Memory B cell (primary cell): ENCODE measurements at regions not wholly inside any gene's neighbourhood (a gene's known extent, or its start where the extent isn't known, plus 50 kb on each side); places are given as distances from the start of the nearest gene placed in this dataset.
"Not testable (repeated sequence)": the region's sequence is repeated elsewhere in the genome, so short reads cannot be mapped to it uniquely, and the experiment has no call there.

ENCODE experiments used
- ATAC-seq: fragments of 150-1000 bp; cut with Tn5 transposase; 2 replicates; pipeline ENCODE4 v1.10.0; 2021; ENCODE audit warnings: low read depth, mild to moderate bottlenecking, moderate library complexity
- DNase-seq, 2 donors: peaks; one replicate each; pipeline ENCODE4 v3.0.0; 2022; ENCODE audit warnings: low spot score in 2 of 2
- H3K27ac Mint-ChIP-seq: one replicate; pipeline ENCODE4 v1.8.0; 2022; ENCODE audit warnings: mild to moderate bottlenecking, moderate library complexity, mixed read lengths
- H3K27me3 Mint-ChIP-seq: one replicate; pipeline ENCODE4 v1.8.0; 2022; ENCODE audit warnings: mixed read lengths
- H3K36me3 Mint-ChIP-seq: one replicate; pipeline ENCODE4 v1.8.0; 2022; ENCODE audit warnings: mild to moderate bottlenecking, mixed read lengths
- H3K4me1 Mint-ChIP-seq: one replicate; pipeline ENCODE4 v1.8.0; 2022; ENCODE audit warnings: mixed read lengths
- H3K4me3 Mint-ChIP-seq: one replicate; pipeline ENCODE4 v1.8.0; 2022; ENCODE audit warnings: mild to moderate bottlenecking, moderate library complexity, mixed read lengths
- H3K9me3 Mint-ChIP-seq: one replicate; pipeline ENCODE4 v1.8.0; 2022; ENCODE audit warnings: mixed read lengths

DNA sequence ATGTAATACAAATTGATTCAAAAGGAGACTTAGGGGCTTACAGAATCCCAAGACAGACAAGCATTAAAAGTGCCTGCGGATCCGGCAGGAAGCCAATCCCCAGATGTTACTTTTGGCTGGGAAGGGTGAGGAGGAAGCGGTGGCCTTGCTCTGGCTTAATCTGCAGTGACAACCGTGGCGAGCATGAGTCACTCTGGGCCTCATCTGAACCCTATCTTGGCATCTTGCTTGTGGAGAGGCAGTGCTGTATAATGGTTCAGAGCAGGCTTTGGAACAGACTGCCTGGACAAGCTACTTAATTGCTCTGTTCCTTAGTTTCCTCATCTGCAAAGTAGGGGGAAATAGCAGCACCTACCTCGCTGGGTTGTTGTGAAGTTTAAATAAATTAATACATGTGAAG, 74.1 kb downstream of the XCL2 start:
- H3K36me3 Mint-ChIP-seq = no peaks in the 10 kb centered on the region
- H3K27me3 Mint-ChIP-seq = no peaks in the 10 kb centered on the region
- DNase-seq (no peak), ATAC-seq (no peak)
- peaks cover 3% of the 10 kb centered on the region for H3K9me3 Mint-ChIP-seq
- no peak overlapping the region for H3K27ac Mint-ChIP-seq
- H3K4me3 Mint-ChIP-seq = no peak overlapping the region
- H3K4me1 Mint-ChIP-seq = peaks cover 10% of the 10 kb centered on the region

DNA sequence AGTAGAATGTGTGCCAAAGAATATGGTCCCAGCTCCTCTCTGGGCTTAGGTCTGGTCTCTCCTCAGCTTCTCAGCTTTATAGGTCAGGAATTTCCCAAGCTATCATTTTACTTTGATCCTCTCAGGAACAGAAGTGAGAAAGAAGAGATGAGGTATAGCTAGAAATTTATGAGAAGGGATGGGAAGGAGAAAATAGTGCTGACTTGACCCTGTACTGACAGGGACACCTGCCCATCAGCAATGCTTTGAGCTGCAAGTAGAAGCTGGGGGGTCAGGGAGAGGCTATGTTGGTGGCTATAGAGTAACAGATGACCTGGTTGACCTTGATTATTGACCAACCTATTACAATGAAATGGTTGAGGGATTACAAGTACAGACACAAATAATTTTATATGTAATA, 75.0 kb downstream of the XCL2 start:
- Mint-ChIP-seq H3K27me3 (no peaks in the 10 kb centered on the region), H3K9me3 (peaks cover 3% of the 10 kb centered on the region), H3K36me3 (no peaks in the 10 kb centered on the region), H3K4me1 (peaks cover 10% of the 10 kb centered on the region), H3K4me3 (no peak overlapping the region), H3K27ac (no peak overlapping the region)
- ATAC-seq (no peak), DNase-seq (no peak)

DNA sequence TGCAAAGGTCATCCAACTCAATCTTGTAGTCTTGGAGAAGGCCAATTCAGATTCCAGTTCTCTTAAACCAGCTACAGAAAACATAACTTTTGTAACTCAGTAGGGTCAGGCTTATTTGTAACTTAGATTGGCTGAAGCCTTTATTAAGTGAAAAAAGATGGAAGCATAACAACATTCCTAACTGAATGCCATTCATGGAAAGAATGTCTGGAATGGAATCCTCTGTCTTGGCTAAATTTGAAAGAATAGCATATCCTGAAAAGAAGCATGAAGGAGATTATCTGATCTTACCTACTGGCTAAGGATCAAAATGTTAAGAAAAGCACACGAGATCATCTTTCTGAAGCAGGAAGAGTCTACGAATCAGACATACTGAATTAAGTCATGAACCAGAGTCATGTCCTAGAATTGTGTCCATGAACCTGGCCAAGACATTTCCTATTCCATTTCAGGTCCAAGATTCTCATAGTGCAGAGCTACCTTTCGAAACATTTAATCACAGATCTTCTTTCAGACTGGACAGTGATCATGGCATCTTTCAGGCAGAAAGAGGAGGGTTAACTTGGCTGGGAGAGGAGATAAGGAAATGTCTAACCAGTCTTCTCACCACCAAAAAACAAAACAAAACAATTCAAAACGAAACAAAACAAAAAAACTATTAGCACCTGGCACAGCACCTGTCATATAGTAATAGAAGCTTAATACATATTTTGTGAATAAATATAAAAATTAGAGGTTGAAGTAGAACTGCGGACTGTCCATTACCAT, 75.6 kb downstream of the XCL2 start:
- ATAC-seq (no peak), DNase-seq (no peak)
- Mint-ChIP-seq H3K36me3 (no peaks in the 10 kb centered on the region), H3K4me1 (peaks cover 10% of the 10 kb centered on the region), H3K9me3 (peaks cover 1% of the 10 kb centered on the region), H3K4me3 (no peak overlapping the region), H3K27ac (no peak overlapping the region), H3K27me3 (peaks cover 3% of the 10 kb centered on the region)

DNA sequence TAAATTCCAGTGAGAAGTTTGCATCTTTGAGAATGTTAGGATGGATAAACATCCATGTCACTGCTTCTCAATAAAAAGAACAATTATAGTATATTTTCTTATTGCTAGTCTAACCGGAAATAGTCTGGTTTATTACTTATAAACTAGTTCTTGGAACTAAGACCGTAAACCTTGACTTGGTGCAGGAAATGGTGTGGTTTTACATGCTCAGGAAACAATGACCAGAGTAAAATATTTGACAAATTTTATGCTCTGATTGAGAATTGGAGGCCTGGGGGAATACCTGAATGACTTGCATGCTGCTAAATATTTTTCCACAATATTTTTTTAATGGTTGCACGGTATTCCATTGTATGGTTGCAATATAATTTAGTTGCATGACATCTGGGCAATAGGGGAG, 76.3 kb downstream of the XCL2 start:
- DNase-seq = no peak
- Mint-ChIP-seq H3K36me3 (no peaks in the 10 kb centered on the region), H3K4me3 (no peak overlapping the region), H3K9me3 (no peaks in the 10 kb centered on the region), H3K27ac (no peak overlapping the region), H3K27me3 (peaks cover 3% of the 10 kb centered on the region), H3K4me1 (peaks cover 10% of the 10 kb centered on the region)
- no peak for ATAC-seq

DNA sequence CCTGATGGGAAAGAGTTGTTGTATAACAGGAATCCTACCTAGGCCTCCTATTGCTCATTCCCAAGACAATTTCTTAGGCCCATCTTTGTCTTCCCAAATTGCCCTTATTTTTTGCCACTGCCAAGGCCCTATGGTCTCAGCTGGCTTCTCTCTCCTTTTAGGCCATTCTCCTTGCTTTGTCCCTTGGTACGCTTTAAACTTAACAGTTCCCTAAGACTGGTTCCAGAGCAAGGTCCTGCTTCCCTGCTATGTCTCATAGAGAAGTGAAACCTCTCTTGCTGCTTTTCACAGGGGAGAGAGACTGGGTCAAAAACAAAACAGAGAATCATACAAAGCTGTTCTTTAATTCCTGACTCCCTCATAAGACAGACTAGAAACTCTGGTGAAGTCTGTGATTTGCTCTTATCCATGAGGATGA, 77.1 kb downstream of the XCL2 start:
- no peak for DNase-seq
- Mint-ChIP-seq H3K4me1 (peaks cover 10% of the 10 kb centered on the region), H3K4me3 (no peak overlapping the region), H3K27me3 (peaks cover 6% of the 10 kb centered on the region), H3K36me3 (peaks cover under 1% of the 10 kb centered on the region), H3K27ac (no peak overlapping the region), H3K9me3 (peaks cover 2% of the 10 kb centered on the region)
- ATAC-seq = peak; percentile 46

DNA sequence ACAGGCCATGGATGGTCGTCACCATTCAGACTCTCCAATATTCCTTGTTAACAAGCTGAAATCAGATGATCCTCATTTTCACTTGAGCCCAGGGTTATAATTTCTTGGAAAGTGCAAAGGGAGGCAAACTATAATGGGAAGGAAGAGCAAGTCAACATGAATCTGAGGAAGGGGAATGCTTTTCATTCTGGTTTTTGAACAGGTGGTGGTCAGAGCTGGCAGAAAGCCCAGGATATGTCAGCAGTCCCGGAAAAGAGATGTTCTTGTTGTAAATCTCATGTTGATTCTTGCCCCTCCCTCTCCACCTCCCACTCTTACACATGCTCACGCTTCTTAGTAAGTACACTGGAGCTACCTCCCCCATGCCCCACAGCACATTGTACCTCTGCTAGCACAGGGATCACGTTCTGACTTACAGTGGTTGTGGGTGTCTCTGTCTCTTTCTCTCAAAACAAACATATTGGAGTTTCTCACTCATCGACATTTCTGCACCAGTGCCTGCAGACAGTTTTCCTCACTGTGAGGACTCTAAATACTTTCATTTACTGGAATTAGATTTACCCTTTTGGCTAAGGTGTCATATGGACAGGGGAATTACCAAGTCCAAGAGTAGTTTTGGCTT, 77.6 kb downstream of the XCL2 start:
- DNase-seq (no peak), ATAC-seq (no peak)
- no peak overlapping the region for H3K4me3 Mint-ChIP-seq
- peaks cover 10% of the 10 kb centered on the region for H3K4me1 Mint-ChIP-seq
- peaks cover 7% of the 10 kb centered on the region for H3K9me3 Mint-ChIP-seq
- peak overlapping the region; percentile 15 for H3K27ac Mint-ChIP-seq
- H3K27me3 Mint-ChIP-seq = peaks cover 8% of the 10 kb centered on the region
- peaks cover 5% of the 10 kb centered on the region for H3K36me3 Mint-ChIP-seq

DNA sequence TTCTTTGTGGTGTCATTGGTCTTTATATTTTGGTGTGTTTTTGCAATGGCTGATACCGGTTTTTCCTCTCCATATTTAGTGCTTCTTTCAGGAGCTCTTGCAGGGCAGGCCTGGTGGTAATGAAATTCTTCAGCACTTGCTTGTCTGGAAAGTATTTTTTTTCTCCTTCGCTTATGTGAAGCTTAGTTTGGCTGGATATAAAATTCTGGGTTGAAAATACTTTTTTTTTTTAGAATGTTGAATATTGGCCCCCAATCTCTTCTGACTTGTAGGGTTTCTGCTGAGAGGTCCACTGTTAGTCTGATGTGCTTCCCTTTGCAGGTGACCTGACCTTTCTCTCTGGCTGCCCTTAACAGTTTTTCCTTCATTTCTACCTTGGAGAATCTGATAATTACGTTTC, 82.7 kb downstream of the XCL2 start:
- H3K27ac Mint-ChIP-seq, DNase-seq, H3K4me3 Mint-ChIP-seq, ATAC-seq, H3K36me3 Mint-ChIP-seq, H3K4me1 Mint-ChIP-seq: not testable (repeated sequence)
- H3K9me3 Mint-ChIP-seq = peaks cover 17% of the 10 kb centered on the region
- H3K27me3 Mint-ChIP-seq = peaks cover 17% of the 10 kb centered on the region

DNA sequence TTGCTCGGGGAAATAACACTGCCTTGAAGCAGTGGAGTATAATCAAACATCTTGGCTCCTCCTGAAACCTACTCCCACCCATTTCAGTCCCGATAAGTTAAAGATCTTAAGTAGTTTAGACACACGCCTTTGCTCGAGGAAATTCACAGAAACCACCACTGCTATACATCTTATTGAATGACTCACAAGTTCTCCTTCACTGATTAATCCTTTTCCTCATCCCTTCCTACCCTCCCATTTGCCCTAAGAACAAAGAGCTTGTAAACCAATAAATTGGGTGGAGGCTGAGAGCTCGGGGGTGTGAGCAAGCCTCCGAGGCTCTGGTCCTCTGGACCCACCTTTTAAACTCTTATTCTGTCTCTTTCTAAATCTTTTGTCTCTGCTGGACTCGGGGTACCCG, 86.5 kb downstream of the XCL2 start:
- not testable (repeated sequence) for H3K4me1 Mint-ChIP-seq, H3K27ac Mint-ChIP-seq, H3K36me3 Mint-ChIP-seq, DNase-seq, H3K4me3 Mint-ChIP-seq, ATAC-seq
- H3K27me3 Mint-ChIP-seq = peaks cover 14% of the 10 kb centered on the region
- peaks cover 17% of the 10 kb centered on the region for H3K9me3 Mint-ChIP-seq

DNA sequence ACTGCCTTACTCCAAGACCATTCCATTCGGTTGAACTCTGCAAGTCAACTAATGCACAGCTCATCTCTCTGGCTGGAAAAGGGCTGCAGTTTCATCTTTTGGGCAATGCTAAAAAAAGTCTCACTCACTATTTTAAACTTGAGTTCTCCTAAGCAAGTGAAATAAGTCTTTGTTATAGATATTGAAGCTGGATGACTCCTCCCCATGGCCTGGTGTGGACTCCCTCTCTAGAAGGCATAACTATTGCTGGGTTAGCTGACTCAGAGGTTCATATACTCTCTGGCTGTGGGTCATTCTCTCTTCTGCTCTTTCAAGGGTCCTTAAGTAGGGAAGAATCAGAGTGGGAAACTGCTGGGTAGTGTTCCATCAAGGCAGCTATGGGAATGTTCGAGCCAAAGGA, 88.0 kb downstream of the XCL2 start:
- H3K4me3 Mint-ChIP-seq = no peak overlapping the region
- no peaks in the 10 kb centered on the region for H3K4me1 Mint-ChIP-seq
- no peak overlapping the region for H3K27ac Mint-ChIP-seq
- ATAC-seq (no peak), DNase-seq (no peak)
- peaks cover 7% of the 10 kb centered on the region for H3K27me3 Mint-ChIP-seq
- peaks cover 2% of the 10 kb centered on the region for H3K36me3 Mint-ChIP-seq
- H3K9me3 Mint-ChIP-seq = peaks cover 14% of the 10 kb centered on the region

DNA sequence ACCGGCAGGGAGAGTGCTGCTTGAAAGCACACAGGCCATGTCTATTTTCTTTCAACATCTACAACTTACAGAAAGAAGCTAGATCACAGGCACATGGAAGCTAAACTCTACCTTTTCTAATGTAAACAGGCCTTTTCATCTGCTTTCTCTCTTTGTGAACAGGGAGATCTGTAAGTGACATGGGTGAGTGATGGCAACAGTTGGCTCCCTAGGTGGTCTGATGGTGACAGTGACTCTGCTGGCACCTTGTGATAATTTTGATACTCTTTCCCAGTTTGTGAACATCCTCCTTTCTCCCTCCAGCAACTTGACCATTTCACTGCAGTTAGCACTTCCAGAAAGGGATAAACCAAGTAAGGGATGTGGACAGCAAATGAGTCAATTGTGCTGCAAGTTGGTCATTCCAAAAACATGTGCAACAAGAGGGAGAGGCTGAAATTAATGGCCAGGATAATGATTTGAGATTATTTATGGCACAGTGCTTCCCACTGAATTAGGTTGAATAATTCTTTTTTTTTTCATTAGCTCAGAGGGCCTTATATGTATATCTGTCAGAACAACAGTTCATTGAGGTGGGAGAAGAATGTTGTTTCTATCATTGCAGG, 89.5 kb downstream of the XCL2 start:
- no peaks in the 10 kb centered on the region for H3K36me3 Mint-ChIP-seq
- no peaks in the 10 kb centered on the region for H3K4me1 Mint-ChIP-seq
- H3K27me3 Mint-ChIP-seq = peaks cover 2% of the 10 kb centered on the region
- no peak for ATAC-seq
- H3K4me3 Mint-ChIP-seq = no peak overlapping the region
- H3K9me3 Mint-ChIP-seq = peaks cover 11% of the 10 kb centered on the region
- no peak for DNase-seq
- no peak overlapping the region for H3K27ac Mint-ChIP-seq

DNA sequence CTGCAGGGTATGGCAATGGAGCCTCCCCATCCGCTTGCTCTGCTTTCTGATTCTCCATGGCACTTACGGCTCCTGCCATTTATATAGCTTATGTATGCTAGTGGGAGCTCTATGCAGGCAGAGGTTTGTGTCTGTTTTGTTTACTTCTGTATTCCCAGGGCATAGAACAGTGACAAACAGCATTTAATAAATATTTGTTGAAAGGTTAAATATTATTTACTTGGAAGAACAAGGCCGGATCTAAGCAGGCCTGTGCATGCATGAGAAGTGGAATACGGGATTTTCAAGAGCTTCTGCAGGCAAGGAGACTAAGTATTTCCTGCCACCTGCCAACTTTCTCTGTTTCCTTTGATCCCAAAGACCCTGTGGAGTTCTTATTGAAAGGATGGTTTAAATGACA, 90.7 kb downstream of the XCL2 start:
- Mint-ChIP-seq H3K4me3 (no peak overlapping the region), H3K9me3 (peaks cover 9% of the 10 kb centered on the region), H3K27ac (no peak overlapping the region), H3K27me3 (peaks cover 6% of the 10 kb centered on the region), H3K4me1 (no peaks in the 10 kb centered on the region), H3K36me3 (no peaks in the 10 kb centered on the region)
- DNase-seq (no peak), ATAC-seq (no peak)

DNA sequence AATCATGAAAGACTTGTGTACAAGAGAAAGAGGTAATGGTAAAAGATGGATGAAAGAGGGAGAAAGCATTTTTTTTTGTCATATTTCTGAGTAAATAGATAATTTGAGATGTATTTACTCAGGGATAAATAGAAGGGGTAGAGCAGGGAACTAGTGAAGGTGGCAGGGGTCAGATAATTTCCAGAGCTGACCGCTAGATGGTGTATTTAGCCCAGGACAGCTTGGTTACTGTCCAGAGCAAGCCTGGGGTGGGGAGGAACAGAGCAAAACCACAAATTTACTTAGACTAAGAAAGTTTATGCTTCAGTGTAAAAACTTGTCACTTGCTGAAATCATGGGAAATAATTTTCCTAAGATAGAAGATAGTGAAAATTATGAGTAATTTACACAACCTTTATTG, 91.5 kb downstream of the XCL2 start:
- DNase-seq = no peak
- no peaks in the 10 kb centered on the region for H3K36me3 Mint-ChIP-seq
- H3K4me3 Mint-ChIP-seq = no peak overlapping the region
- no peak for ATAC-seq
- peaks cover 9% of the 10 kb centered on the region for H3K9me3 Mint-ChIP-seq
- no peaks in the 10 kb centered on the region for H3K4me1 Mint-ChIP-seq
- H3K27me3 Mint-ChIP-seq = peaks cover 5% of the 10 kb centered on the region
- H3K27ac Mint-ChIP-seq = no peak overlapping the region

DNA sequence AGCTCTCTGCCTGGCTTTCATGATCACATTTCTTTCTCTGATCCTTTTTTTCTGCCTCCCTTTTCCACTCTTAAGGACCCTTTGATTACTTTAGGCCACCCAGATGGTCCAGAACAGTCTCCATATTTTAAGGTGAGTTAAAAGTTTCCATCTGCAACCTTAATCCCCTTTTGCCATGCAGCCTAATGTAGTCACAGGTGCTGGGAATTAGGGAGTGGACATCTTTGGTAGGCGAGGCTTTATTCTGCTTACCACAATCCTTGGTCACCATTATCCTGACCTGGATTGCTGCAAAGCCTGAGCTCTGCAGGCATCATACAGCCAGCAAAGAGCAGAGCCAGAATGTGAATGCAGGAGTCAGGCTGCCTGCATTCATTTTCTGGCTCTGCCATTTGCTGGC, 95.9 kb downstream of the XCL2 start:
- Mint-ChIP-seq H3K4me1 (no peaks in the 10 kb centered on the region), H3K9me3 (peaks cover 6% of the 10 kb centered on the region), H3K4me3 (no peak overlapping the region), H3K27me3 (peaks cover 7% of the 10 kb centered on the region), H3K27ac (no peak overlapping the region), H3K36me3 (no peaks in the 10 kb centered on the region)
- DNase-seq = no peak
- no peak for ATAC-seq

DNA sequence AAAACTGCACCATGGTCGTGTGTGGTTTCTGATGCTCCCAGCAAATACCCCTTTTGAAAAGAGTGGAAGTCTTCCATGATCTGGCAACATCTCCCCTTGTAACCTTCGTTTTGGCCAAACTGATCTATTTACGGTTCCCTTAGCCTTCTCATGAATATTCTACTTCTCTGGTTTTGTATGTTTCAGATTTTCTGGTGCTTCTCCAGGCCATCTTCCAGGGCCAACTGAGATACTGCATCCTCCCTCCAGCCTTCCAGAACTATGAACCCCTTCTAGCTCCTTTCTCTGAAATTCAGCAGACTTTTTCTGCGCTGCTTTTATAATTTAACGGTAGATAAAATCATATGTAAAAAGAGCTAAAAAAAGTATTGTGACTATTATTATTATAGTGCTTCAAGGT, 97.7 kb downstream of the XCL2 start:
- Mint-ChIP-seq H3K4me1 (no peaks in the 10 kb centered on the region), H3K36me3 (no peaks in the 10 kb centered on the region), H3K9me3 (no peaks in the 10 kb centered on the region), H3K27me3 (peaks cover 7% of the 10 kb centered on the region), H3K27ac (no peak overlapping the region), H3K4me3 (no peak overlapping the region)
- DNase-seq = no peak
- ATAC-seq = no peak
